ENCODE measurements at regions not wholly inside any gene's neighbourhood (a gene's known extent, or its start where the extent isn't known, plus 50 kb on each side); places are given as distances from the start of the nearest gene placed in this dataset.

GRCh38 chr7:37536706-37537105 lies 88.0 kb upstream of the ELMO1 start:
- Histone ChIP-seq H3K79me1 (replicated peaks; ENCODE audit: low read length, poor library complexity, severe bottlenecking) (no peaks in the 10 kb centered on the region), H2AFZ (ENCODE audit: low read depth, low read length) (no peak overlapping the region), H3K23ac (ENCODE audit: low read length in 2 of 2) (no peak overlapping the region), H2BK12ac (ENCODE audit: low read length in 2 of 2) (no peak overlapping the region), H3K9me3 (ENCODE audit: control insufficient read depth, low read length) (no peaks in the 10 kb centered on the region), H3K27ac (ENCODE audit: low read length, poor library complexity, severe bottlenecking) (no peak overlapping the region), H3K18ac (ENCODE audit: low read depth in 1 of 2, low read length in 2 of 2) (no peak overlapping the region), H3K4ac (ENCODE audit: low read depth in 1 of 2, low read length in 2 of 2) (no peak overlapping the region), H4K91ac (ENCODE audit: low read length) (no peak overlapping the region), H2BK120ac (ENCODE audit: low read depth, low read length) (no peak overlapping the region), H3K9ac (ENCODE audit: low read length) (no peak overlapping the region), H3K36me3 (ENCODE audit: control insufficient read depth in 1 of 2, insufficient read depth in 2 of 2, low read depth in 1 of 2, low read length in 2 of 2) (no peaks in the 10 kb centered on the region), H3K27me3 (ENCODE audit: control insufficient read depth in 1 of 2, insufficient read depth in 1 of 2, low read length in 2 of 2) (no peaks in the 10 kb centered on the region), H3K4me3 (ENCODE audit: insufficient read depth in 1 of 2, low read depth in 1 of 2, low read length in 2 of 2) (no peak overlapping the region), H4K8ac (ENCODE audit: low read length) (no peak overlapping the region), H2AK5ac (ENCODE audit: low read length, severe bottlenecking) (no peak overlapping the region), H3K4me1 (ENCODE audit: control insufficient read depth, insufficient read depth, low read depth, low read length) (peaks cover 2% of the 10 kb centered on the region), H3K4me2 (ENCODE audit: low read length, poor library complexity, severe bottlenecking) (no peak overlapping the region), H2BK15ac (ENCODE audit: low read depth, poor library complexity, severe bottlenecking) (no peak overlapping the region), H3K14ac (ENCODE audit: low read length in 2 of 2) (no peak overlapping the region), H2BK5ac (ENCODE audit: low read depth, low read length, poor library complexity, severe bottlenecking) (no peak overlapping the region)
- no peak for DNase-seq
- WGBS: 86% methylated on average over 4 of the region's 4 CpGs

- H2AK5ac ChIP-seq (ENCODE audit: low read length, severe bottlenecking): no peak overlapping the region
Observed at GRCh38 chr7:37537439-37537838, 88.8 kb upstream of the ELMO1 start.

DNA sequence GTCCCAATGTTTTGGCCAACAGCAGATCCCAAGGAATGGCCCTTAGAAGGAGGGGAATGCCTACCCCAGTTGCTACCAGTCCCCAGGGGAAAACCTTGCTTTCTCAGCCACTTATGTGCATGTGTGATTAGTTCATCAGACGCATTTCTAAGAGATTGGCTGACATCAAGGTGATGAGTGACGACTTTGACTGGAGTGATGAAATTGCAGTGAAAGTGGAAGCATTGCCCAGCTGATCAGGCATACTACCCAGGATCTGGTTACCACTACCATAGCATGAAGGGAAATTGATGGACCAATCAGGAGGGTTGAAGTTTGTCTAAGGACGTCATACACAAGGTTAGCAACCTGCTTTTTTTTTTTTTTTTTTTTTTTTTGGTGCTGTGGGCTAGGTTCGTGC lies 90.3 kb upstream of the ELMO1 start:
- H3K4me2 ChIP-seq (ENCODE audit: low read length, poor library complexity, severe bottlenecking): no peak overlapping the region
- H3K23ac ChIP-seq (ENCODE audit: low read length in 2 of 2): no peak overlapping the region
- no peak overlapping the region for H3K18ac ChIP-seq (ENCODE audit: low read depth in 1 of 2, low read length in 2 of 2)
- H2BK15ac ChIP-seq (ENCODE audit: low read depth, poor library complexity, severe bottlenecking): no peak overlapping the region
- H3K4ac ChIP-seq (ENCODE audit: low read depth in 1 of 2, low read length in 2 of 2): no peak overlapping the region
- no peak overlapping the region for H3K14ac ChIP-seq (ENCODE audit: low read length in 2 of 2)
- no peaks in the 10 kb centered on the region for H3K79me1 ChIP-seq (replicated peaks; ENCODE audit: low read length, poor library complexity, severe bottlenecking)
- H2BK12ac ChIP-seq (ENCODE audit: low read length in 2 of 2): no peak overlapping the region
- no peak overlapping the region for H4K91ac ChIP-seq (ENCODE audit: low read length)
- H4K8ac ChIP-seq (ENCODE audit: low read length): no peak overlapping the region
- H3K36me3 ChIP-seq (ENCODE audit: control insufficient read depth in 1 of 2, insufficient read depth in 2 of 2, low read depth in 1 of 2, low read length in 2 of 2): no peaks in the 10 kb centered on the region
- no peak for DNase-seq
- H3K27ac ChIP-seq (ENCODE audit: low read length, poor library complexity, severe bottlenecking): no peak overlapping the region
- H2AK5ac ChIP-seq (ENCODE audit: low read length, severe bottlenecking): no peak overlapping the region
- no peaks in the 10 kb centered on the region for H3K27me3 ChIP-seq (ENCODE audit: control insufficient read depth in 1 of 2, insufficient read depth in 1 of 2, low read length in 2 of 2)
- H3K4me1 ChIP-seq (ENCODE audit: control insufficient read depth, insufficient read depth, low read depth, low read length): peaks cover 2% of the 10 kb centered on the region
- no peak overlapping the region for H2BK120ac ChIP-seq (ENCODE audit: low read depth, low read length)
- no peak overlapping the region for H3K9ac ChIP-seq (ENCODE audit: low read length)
- no peak overlapping the region for H2BK5ac ChIP-seq (ENCODE audit: low read depth, low read length, poor library complexity, severe bottlenecking)
- no peak overlapping the region for H2AFZ ChIP-seq (ENCODE audit: low read depth, low read length)
- H3K9me3 ChIP-seq (ENCODE audit: control insufficient read depth, low read length): no peaks in the 10 kb centered on the region
- no peak overlapping the region for H3K4me3 ChIP-seq (ENCODE audit: insufficient read depth in 1 of 2, low read depth in 1 of 2, low read length in 2 of 2)
- WGBS: 73% methylated on average over 4 of the region's 4 CpGs

More at GRCh38 chr7:37537439-37537838, 88.8 kb upstream of the ELMO1 start:
- no peak overlapping the region for H2BK120ac ChIP-seq (ENCODE audit: low read depth, low read length)
- no peak overlapping the region for H3K23ac ChIP-seq (ENCODE audit: low read length in 2 of 2)
- H3K4me3 ChIP-seq (ENCODE audit: insufficient read depth in 1 of 2, low read depth in 1 of 2, low read length in 2 of 2): no peak overlapping the region
- peaks cover 2% of the 10 kb centered on the region for H3K4me1 ChIP-seq (ENCODE audit: control insufficient read depth, insufficient read depth, low read depth, low read length)
- H3K9me3 ChIP-seq (ENCODE audit: control insufficient read depth, low read length): no peaks in the 10 kb centered on the region
- no peak overlapping the region for H4K91ac ChIP-seq (ENCODE audit: low read length)
- H3K27ac ChIP-seq (ENCODE audit: low read length, poor library complexity, severe bottlenecking): no peak overlapping the region
- H3K4me2 ChIP-seq (ENCODE audit: low read length, poor library complexity, severe bottlenecking): no peak overlapping the region
- no peaks in the 10 kb centered on the region for H3K27me3 ChIP-seq (ENCODE audit: control insufficient read depth in 1 of 2, insufficient read depth in 1 of 2, low read length in 2 of 2)
- H2BK15ac ChIP-seq (ENCODE audit: low read depth, poor library complexity, severe bottlenecking): no peak overlapping the region
- no peak overlapping the region for H3K9ac ChIP-seq (ENCODE audit: low read length)
- WGBS: 84% methylated on average over 5 of the region's 5 CpGs
- no peak overlapping the region for H3K4ac ChIP-seq (ENCODE audit: low read depth in 1 of 2, low read length in 2 of 2)
- H3K14ac ChIP-seq (ENCODE audit: low read length in 2 of 2): no peak overlapping the region
- H4K8ac ChIP-seq (ENCODE audit: low read length): no peak overlapping the region
- no peak overlapping the region for H2BK12ac ChIP-seq (ENCODE audit: low read length in 2 of 2)
- H3K18ac ChIP-seq (ENCODE audit: low read depth in 1 of 2, low read length in 2 of 2): no peak overlapping the region
- H3K79me1 ChIP-seq (replicated peaks; ENCODE audit: low read length, poor library complexity, severe bottlenecking): no peaks in the 10 kb centered on the region
- no peak for DNase-seq
- H2AFZ ChIP-seq (ENCODE audit: low read depth, low read length): no peak overlapping the region
- H3K36me3 ChIP-seq (ENCODE audit: control insufficient read depth in 1 of 2, insufficient read depth in 2 of 2, low read depth in 1 of 2, low read length in 2 of 2): no peaks in the 10 kb centered on the region
- no peak overlapping the region for H2BK5ac ChIP-seq (ENCODE audit: low read depth, low read length, poor library complexity, severe bottlenecking)

DNA sequence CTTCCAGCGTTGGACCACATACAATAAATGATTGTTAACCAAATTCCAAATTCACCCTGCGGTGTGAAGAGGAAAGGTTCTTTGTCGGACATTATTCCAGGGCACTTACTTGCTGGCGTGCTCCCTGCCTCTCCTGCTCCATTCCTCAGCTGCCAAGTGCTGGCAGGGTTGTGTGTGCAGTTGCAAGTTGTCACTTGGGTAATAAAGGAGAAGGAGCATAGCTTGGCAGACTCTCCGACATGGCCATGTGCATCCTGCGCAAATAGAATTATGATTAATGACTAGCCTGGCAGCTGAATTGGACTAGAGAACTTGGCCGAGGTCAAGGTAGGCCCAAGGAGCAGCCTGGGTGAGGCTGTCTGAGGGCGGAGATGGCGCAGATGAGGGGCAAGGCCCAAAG lies 92.3 kb upstream of the ELMO1 start:
- Histone ChIP-seq H4K91ac (ENCODE audit: low read length) (no peak overlapping the region), H3K4ac (ENCODE audit: low read depth in 1 of 2, low read length in 2 of 2) (no peak overlapping the region), H2BK12ac (ENCODE audit: low read length in 2 of 2) (no peak overlapping the region), H2AK5ac (ENCODE audit: low read length, severe bottlenecking) (no peak overlapping the region), H3K27ac (ENCODE audit: low read length, poor library complexity, severe bottlenecking) (no peak overlapping the region), H3K23ac (ENCODE audit: low read length in 2 of 2) (no peak overlapping the region), H3K36me3 (ENCODE audit: control insufficient read depth in 1 of 2, insufficient read depth in 2 of 2, low read depth in 1 of 2, low read length in 2 of 2) (no peaks in the 10 kb centered on the region), H3K4me1 (ENCODE audit: control insufficient read depth, insufficient read depth, low read depth, low read length) (peaks cover 2% of the 10 kb centered on the region), H3K14ac (ENCODE audit: low read length in 2 of 2) (no peak overlapping the region), H3K9ac (ENCODE audit: low read length) (no peak overlapping the region), H2BK120ac (ENCODE audit: low read depth, low read length) (no peak overlapping the region), H2BK15ac (ENCODE audit: low read depth, poor library complexity, severe bottlenecking) (no peak overlapping the region), H3K27me3 (ENCODE audit: control insufficient read depth in 1 of 2, insufficient read depth in 1 of 2, low read length in 2 of 2) (no peaks in the 10 kb centered on the region), H3K9me3 (ENCODE audit: control insufficient read depth, low read length) (no peaks in the 10 kb centered on the region), H2BK5ac (ENCODE audit: low read depth, low read length, poor library complexity, severe bottlenecking) (no peak overlapping the region), H3K18ac (ENCODE audit: low read depth in 1 of 2, low read length in 2 of 2) (no peak overlapping the region), H2AFZ (ENCODE audit: low read depth, low read length) (no peak overlapping the region), H4K8ac (ENCODE audit: low read length) (no peak overlapping the region), H3K4me2 (ENCODE audit: low read length, poor library complexity, severe bottlenecking) (no peak overlapping the region), H3K4me3 (ENCODE audit: insufficient read depth in 1 of 2, low read depth in 1 of 2, low read length in 2 of 2) (no peak overlapping the region), H3K79me1 (replicated peaks; ENCODE audit: low read length, poor library complexity, severe bottlenecking) (no peaks in the 10 kb centered on the region)
- WGBS: 75% methylated on average over 9 of the region's 9 CpGs
- no peak for DNase-seq

All from mesenchymal stem cell (in vitro differentiated cells and primary cell).